IMR-90 (cell line): ENCODE measurements at regions not wholly inside any gene's neighbourhood (a gene's known extent, or its start where the extent isn't known, plus 50 kb on each side); places are given as distances from the start of the nearest gene placed in this dataset.
"Not testable (repeated sequence)": the region's sequence is repeated elsewhere in the genome, so short reads cannot be mapped to it uniquely, and the experiment has no call there.

Experiments
- ATAC-seq: fragments of 200-7000 bp; cut with Tn5 transposase; 2 replicates; pipeline ENCODE4 v1.9.1; 2020; ENCODE audit warnings: low read depth, mild to moderate bottlenecking, moderate library complexity
- BruUV-seq: library from RNA; stranded (reverse); fragments of 400-500 nt; replicated peaks from 2 replicates; lab custom pipeline; 2021; lab: Mats Ljungman, UMichigan
- CTCF ChIA-PET: fragments of 300-600 bp; formaldehyde crosslinking; extraction: SDS; loops from one replicate; lab custom pipeline; 2021; ENCODE audit warnings: antibody characterized with exemption; lab: Yijun Ruan, JAX
- POLR2A ChIA-PET: fragments of 300-600 bp; sonication (Branson Sonifier 250); formaldehyde crosslinking; loops from one replicate; lab custom pipeline; 2022; ENCODE audit warnings: antibody characterized with exemption; ENCODE audit not compliant: unreplicated experiment; lab: Charles Lee
- DNase-seq: peaks from one replicate; pipeline ENCODE4 v3.0.0; 2013
- H2AFZ ChIP-seq: replicated peaks from 2 replicates; pipeline ENCODE3; 2013; ENCODE audit warnings: low read length, mild to moderate bottlenecking; ENCODE audit not compliant: poor library complexity
- H2AK5ac ChIP-seq: 2 replicates; pipeline ENCODE4 v1.6.1; 2013; ENCODE audit warnings: low read depth, low read length, inconsistent platforms
- H2AK9ac ChIP-seq: replicated peaks from 2 replicates; pipeline ENCODE3; 2013; ENCODE audit warnings: mild to moderate bottlenecking, low read depth, low read length, moderate library complexity; ENCODE audit not compliant: poor library complexity
- H2BK120ac ChIP-seq: 2 replicates; pipeline ENCODE4 v1.6.1; 2013; ENCODE audit warnings: low read depth, low read length, inconsistent platforms
- H2BK15ac ChIP-seq: 3 replicates; pipeline ENCODE4 v1.6.1; 2013; ENCODE audit warnings: low read depth, low read length, inconsistent platforms
- H2BK20ac ChIP-seq: 2 replicates; pipeline ENCODE4 v1.6.1; 2013; ENCODE audit warnings: low read depth, mild to moderate bottlenecking, inconsistent platforms, low read length, moderate library complexity
- H2BK5ac ChIP-seq: 2 replicates; pipeline ENCODE4 v1.6.1; 2013; ENCODE audit warnings: mild to moderate bottlenecking, low read depth, low read length, inconsistent platforms; ENCODE audit not compliant: poor library complexity, severe bottlenecking
- H3K14ac ChIP-seq: replicated peaks from 2 replicates; pipeline ENCODE4 v1.6.1; 2013; ENCODE audit warnings: low read depth, low read length, inconsistent platforms
- H3K18ac ChIP-seq: 2 replicates; pipeline ENCODE4 v1.6.1; 2013; ENCODE audit warnings: low read depth, low read length, control low read depth
- H3K23ac ChIP-seq: 2 replicates; pipeline ENCODE4 v1.6.1; 2013; ENCODE audit warnings: low read depth, low read length, inconsistent platforms
- H3K27ac ChIP-seq: 2 replicates; pipeline ENCODE4 v1.5.1; 2013; ENCODE audit warnings: mild to moderate bottlenecking, control low read depth, low read length; ENCODE audit not compliant: insufficient read depth
- H3K27me3 ChIP-seq: 2 replicates; pipeline ENCODE4 v1.6.1; 2013; ENCODE audit warnings: low read length; ENCODE audit not compliant: control insufficient read depth, insufficient read depth
- H3K36me3 ChIP-seq: 2 replicates; pipeline ENCODE4 v1.6.1; 2013; ENCODE audit warnings: low read length, mixed read lengths; ENCODE audit not compliant: control insufficient read depth, insufficient read depth
- H3K4ac ChIP-seq: 2 replicates; pipeline ENCODE4 v1.6.1; 2013; ENCODE audit warnings: low read depth, low read length, inconsistent platforms
- H3K4me1 ChIP-seq: 2 replicates; pipeline ENCODE4 v1.6.1; 2013; ENCODE audit warnings: low read length, mixed read lengths; ENCODE audit not compliant: control insufficient read depth, insufficient read depth
- H3K4me2 ChIP-seq: 2 replicates; pipeline ENCODE4 v1.6.1; 2013; ENCODE audit warnings: low read depth, mild to moderate bottlenecking, control low read depth, low read length, moderate library complexity
- H3K4me3 ChIP-seq: 2 replicates; pipeline ENCODE4 v1.5.1; 2013; ENCODE audit warnings: low read depth, mild to moderate bottlenecking, control low read depth, low read length, moderate library complexity; ENCODE audit not compliant: insufficient read depth
- H3K56ac ChIP-seq: 2 replicates; pipeline ENCODE4 v1.6.1; 2013; ENCODE audit warnings: low read length, inconsistent platforms; ENCODE audit not compliant: insufficient read depth; ENCODE audit errors: extremely low read depth
- H3K79me1 ChIP-seq, 2 experiments: 2 replicates each; pipeline ENCODE4 v1.6.1; 2013; ENCODE audit warnings: low read length in 2 of 2, inconsistent platforms in 1 of 2, low read depth in 1 of 2
- H3K9ac ChIP-seq: 2 replicates; pipeline ENCODE4 v1.6.1; 2013; ENCODE audit warnings: low read depth, low read length, control low read depth
- H3K9me1 ChIP-seq: 2 replicates; pipeline ENCODE4 v1.6.1; 2013; ENCODE audit warnings: low read length, inconsistent platforms; ENCODE audit not compliant: insufficient read depth
- H3K9me3 ChIP-seq: 2 replicates; pipeline ENCODE4 v1.6.1; 2013; ENCODE audit warnings: low read length; ENCODE audit not compliant: control insufficient read depth, insufficient read depth
- H4K20me1 ChIP-seq: 2 replicates; pipeline ENCODE4 v1.6.1; 2013; ENCODE audit warnings: low read length, inconsistent platforms; ENCODE audit not compliant: insufficient read depth
- H4K5ac ChIP-seq: 2 replicates; pipeline ENCODE4 v1.6.1; 2013; ENCODE audit warnings: mild to moderate bottlenecking, low read depth, low read length, control low read depth
- H4K8ac ChIP-seq, 2 experiments: 2 replicates each; pipeline ENCODE4 v1.6.1; 2013; ENCODE audit warnings: low read depth in 2 of 2, low read length in 2 of 2, control low read depth in 1 of 2, inconsistent platforms in 1 of 2
- H4K91ac ChIP-seq: 2 replicates; pipeline ENCODE4 v1.6.1; 2013; ENCODE audit warnings: low read depth, low read length, inconsistent platforms; ENCODE audit not compliant: insufficient read depth
- FOS ChIP-seq: fragments of 150-350 bp; IDR thresholded peaks from 2 replicates; pipeline ENCODE4 v1.6.1; 2016; ENCODE audit warnings: low read depth, low read length
- RFX5 ChIP-seq: IDR thresholded peaks from 2 replicates; pipeline ENCODE4 v1.8.0; 2012; ENCODE audit warnings: low read depth, mild to moderate bottlenecking, low read length, moderate library complexity
- WGBS, 2 experiments: methylation state at CpG; one replicate each; pipeline versions ENCODE4 v1.1.5 to v1.1.7; 2013; ENCODE audit warnings: missing lambda C conversion rate in 2 of 2; ENCODE audit not compliant: insufficient read length in 1 of 2; ENCODE audit errors: extremely low coverage in 2 of 2; 5-methylcytosine and 5-hydroxymethylcytosine counted together
- dilution Hi-C: fragments of 300-500 bp; cut with HindIII; formaldehyde crosslinking; loops from one replicate; pipeline ENCODE4 v1.14.3; 2018; ENCODE audit warnings: low sequenced_read_pairs; ENCODE audit not compliant: unreplicated experiment
- in situ Hi-C: fragments of 300-500 bp; cut with MboI; formaldehyde crosslinking; loops from 3 replicates; pipeline ENCODE4 v1.14.3; 2019; ENCODE audit warnings: low sequenced_read_pairs, inconsistent platforms, mixed read lengths
- intact Hi-C: fragments of 100-400 bp; cut with micrococcal nuclease; formaldehyde crosslinking; loops from 2 replicates; pipeline ENCODE4 v1.10.0; 2022
- TF ChIP-seq, protein P1 (sequence below): fragments of 150-350 bp; IDR thresholded peaks from 2 replicates; pipeline ENCODE4 v1.6.1; 2017; ENCODE audit warnings: mild to moderate bottlenecking, antibody characterized with exemption, low read length, low read depth

DNA sequence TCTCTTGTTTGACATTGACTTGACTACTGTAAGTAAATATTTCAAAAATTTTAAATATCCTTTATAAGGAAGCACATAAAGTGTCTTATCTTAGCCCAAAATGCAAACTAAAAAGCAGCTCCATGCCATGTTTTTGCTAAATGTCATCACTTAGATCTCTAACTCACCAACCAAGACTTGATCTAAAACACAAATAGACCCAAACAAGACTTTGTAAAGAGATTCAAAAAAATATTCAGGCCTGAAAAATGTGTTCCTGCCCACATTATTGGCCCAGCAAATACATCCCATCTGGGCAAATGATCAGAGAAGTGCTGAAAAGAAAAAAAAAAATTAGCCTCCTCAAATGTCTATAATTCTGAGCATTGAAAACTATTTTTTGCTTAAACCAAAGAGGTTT is 187.6 kb downstream of the MREG start:
- POLR2A ChIA-PET: interaction anchor here (0.6 kb wide), 1 partner anchor 60 kb away, joined by 7 read pairs; no protein-coding TSS in a partner anchor

DNA sequence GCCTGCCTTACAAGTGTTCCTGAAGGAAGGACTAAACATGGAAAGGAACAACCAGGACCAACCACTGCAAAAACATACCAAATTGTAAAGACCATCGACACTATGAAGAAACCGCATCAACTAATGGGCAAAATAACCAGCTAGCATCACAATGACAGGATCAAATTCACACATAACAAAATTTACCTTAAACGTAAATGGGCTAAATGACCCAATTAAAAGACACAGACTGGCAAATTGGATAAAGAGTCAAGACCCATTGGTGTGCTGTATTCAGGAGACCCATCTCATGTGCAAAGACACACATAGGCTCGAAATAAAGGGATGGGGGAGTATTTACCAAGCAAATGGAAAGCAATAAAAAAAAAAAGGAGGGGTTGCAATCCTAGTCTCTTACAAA is 192.1 kb downstream of the MREG start:
- BruUV-seq, CTCF ChIA-PET, H3K18ac ChIP-seq, H4K5ac ChIP-seq, H2BK120ac ChIP-seq, H3K4me1 ChIP-seq, H3K79me1 ChIP-seq, ATAC-seq, H3K4me3 ChIP-seq, H2BK15ac ChIP-seq, POLR2A ChIA-PET, in situ Hi-C loops, H3K9ac ChIP-seq, H3K27ac ChIP-seq, H2AK5ac ChIP-seq, H3K36me3 ChIP-seq, H4K8ac ChIP-seq, H3K27me3 ChIP-seq, H4K20me1 ChIP-seq, H3K56ac ChIP-seq, H2AFZ ChIP-seq, H3K14ac ChIP-seq, intact Hi-C loops, H2BK20ac ChIP-seq, H2BK5ac ChIP-seq, H3K4me2 ChIP-seq, H3K4ac ChIP-seq, H2AK9ac ChIP-seq, H3K9me1 ChIP-seq, H3K9me3 ChIP-seq, DNase-seq, dilution Hi-C loops, H4K91ac ChIP-seq, H3K23ac ChIP-seq: not testable (repeated sequence)
- no CpG with 5 or more reads among the region's 4 CpGs for WGBS, 2 experiments

More for the DNA sequence above, 187.6 kb downstream of the MREG start:
- ATAC-seq: no peak
- H4K20me1 ChIP-seq: no peaks in the 10 kb centered on the region
- peaks cover 8% of the 10 kb centered on the region for H3K4me1 ChIP-seq
- in situ Hi-C loops: no loop called here
- no peak overlapping the region for H4K91ac ChIP-seq
- H3K4me3 ChIP-seq: no peak overlapping the region
- no peak overlapping the region for H3K56ac ChIP-seq
- no TSS peak for BruUV-seq
- dilution Hi-C loops: no loop called here
- no peak overlapping the region for H2AFZ ChIP-seq
- no peak overlapping the region for H4K8ac ChIP-seq
- intact Hi-C loops: loop anchor here (5.0 kb wide), 2 partner anchors 92 to 113 kb away; no protein-coding TSS in a partner anchor
- H4K5ac ChIP-seq: no peak overlapping the region
- no peaks in the 10 kb centered on the region for H3K27me3 ChIP-seq
- no peaks in the 10 kb centered on the region; the same call in 1 of the 2 replicates for H3K9me3 ChIP-seq
- no peak overlapping the region for H3K14ac ChIP-seq
- no peak for DNase-seq
- H2BK120ac ChIP-seq: no peak overlapping the region; the same call in 1 of the 2 replicates
- no peaks in the 10 kb centered on the region for H3K79me1 ChIP-seq
- no peak overlapping the region for H3K9ac ChIP-seq
- no peak overlapping the region for H3K4ac ChIP-seq
- TF ChIP-seq, protein P1, sequence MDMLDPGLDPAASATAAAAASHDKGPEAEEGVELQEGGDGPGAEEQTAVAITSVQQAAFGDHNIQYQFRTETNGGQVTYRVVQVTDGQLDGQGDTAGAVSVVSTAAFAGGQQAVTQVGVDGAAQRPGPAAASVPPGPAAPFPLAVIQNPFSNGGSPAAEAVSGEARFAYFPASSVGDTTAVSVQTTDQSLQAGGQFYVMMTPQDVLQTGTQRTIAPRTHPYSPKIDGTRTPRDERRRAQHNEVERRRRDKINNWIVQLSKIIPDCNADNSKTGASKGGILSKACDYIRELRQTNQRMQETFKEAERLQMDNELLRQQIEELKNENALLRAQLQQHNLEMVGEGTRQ: no peak
- TF ChIP-seq FOS (no peak), RFX5 (no peak)
- H2BK15ac ChIP-seq: no peak overlapping the region
- H3K9me1 ChIP-seq: 0 out of 2 replicates have a peak, but pooled peaks cover 3% of the 10 kb centered on the region
- H2BK5ac ChIP-seq: no peak overlapping the region
- H2AK5ac ChIP-seq: no peak overlapping the region
- peak overlapping the region; percentile 9; the same call in 1 of the 2 replicates for H3K18ac ChIP-seq
- no peak overlapping the region for H3K4me2 ChIP-seq
- H2AK9ac ChIP-seq: no peak overlapping the region
- H3K23ac ChIP-seq: no peak overlapping the region
- CTCF ChIA-PET: interaction anchor here (1.5 kb wide), 2 partner anchors 8 to 17 kb away, joined by 3 to 4 read pairs; no protein-coding TSS in a partner anchor
- H2BK20ac ChIP-seq: no peak overlapping the region
- no peaks in the 10 kb centered on the region for H3K36me3 ChIP-seq
- H3K27ac ChIP-seq: no peak overlapping the region
